ENCODE measurements at regions not wholly inside any gene's neighbourhood (a gene's known extent, or its start where the extent isn't known, plus 50 kb on each side); places are given as distances from the start of the nearest gene placed in this dataset.

- TF ChIP-seq POLR2A (IDR thresholded peaks at IDR 0.05) (no peak), CTCF (IDR thresholded peaks at IDR 0.05 in 4 of 5, conservative IDR thresholded peaks at IDR 0.05 in 1 of 5) (no peak)
Observed at GRCh38 chr4:146095860-146096259, 79.7 kb upstream of the LSM6 start.
